Fibroblast of mammary gland (primary cell): ENCODE measurements at regions not wholly inside any gene's neighbourhood (a gene's known extent, or its start where the extent isn't known, plus 50 kb on each side); places are given as distances from the start of the nearest gene placed in this dataset.

ENCODE experiments used
- DNase-seq: peaks from one replicate; pipeline ENCODE4 v3.0.0-alpha.2; 2010; ENCODE audit warnings: low read depth
- H3K4me3 ChIP-seq: 2 replicates; pipeline ENCODE4 v1.5.1; 2011; ENCODE audit warnings: low read depth, mild to moderate bottlenecking, low read length, moderate library complexity; ENCODE audit not compliant: control insufficient read depth
- CTCF ChIP-seq: conservative IDR thresholded peaks from 2 replicates; pipeline ENCODE4 v1.5.1; 2011; ENCODE audit warnings: low read depth, low read length, inconsistent platforms; ENCODE audit not compliant: control insufficient read depth, insufficient read depth

GRCh38 chr11:38315151-38315550, 1717.1 kb upstream of the RAG2 start:
- DNase-seq = no peak
- H3K4me3 ChIP-seq = no peak overlapping the region
- no peak for TF ChIP-seq CTCF

- no peak for DNase-seq
- no peak overlapping the region for H3K4me3 ChIP-seq
- TF ChIP-seq CTCF = no peak
Observed at GRCh38 chr11:38307455-38307854, 1709.4 kb upstream of the RAG2 start.

GRCh38 chr11:38305682-38306081, 1707.6 kb upstream of the RAG2 start:
- H3K4me3 ChIP-seq = no peak overlapping the region
- DNase-seq = peak; percentile 1
- TF ChIP-seq CTCF = no peak

GRCh38 chr11:38304926-38305325, 1706.9 kb upstream of the RAG2 start:
- H3K4me3 ChIP-seq = no peak overlapping the region
- DNase-seq = no peak
- TF ChIP-seq CTCF = no peak

- DNase-seq = no peak
- TF ChIP-seq CTCF = no peak
- no peak overlapping the region for H3K4me3 ChIP-seq
Observed at GRCh38 chr11:38302564-38302963, 1704.5 kb upstream of the RAG2 start.

GRCh38 chr11:38300570-38300969, 1702.5 kb upstream of the RAG2 start:
- TF ChIP-seq CTCF = no peak
- no peak for DNase-seq
- no peak overlapping the region for H3K4me3 ChIP-seq

GRCh38 chr11:38296211-38296776, 1698.3 kb upstream of the RAG2 start:
- DNase-seq = no peak
- H3K4me3 ChIP-seq = no peak overlapping the region
- TF ChIP-seq CTCF = no peak
